ENCODE measurements at regions not wholly inside any gene's neighbourhood (a gene's known extent, or its start where the extent isn't known, plus 50 kb on each side); places are given as distances from the start of the nearest gene placed in this dataset.

- no peak overlapping the region for H2BK20ac ChIP-seq (ENCODE audit: low read depth, low read length)
- H3K9me3 ChIP-seq (ENCODE audit: control insufficient read depth, insufficient read depth, low read length): 0 out of 2 replicates have a peak, but pooled peaks cover 2% of the 10 kb centered on the region
- no TSS peak for BruUV-seq (replicated peaks)
- no peak overlapping the region for H2BK120ac ChIP-seq (ENCODE audit: low read depth, low read length)
- H4K20me1 ChIP-seq (ENCODE audit: insufficient read depth, low read length): no peaks in the 10 kb centered on the region
- no peak overlapping the region for H3K14ac ChIP-seq (replicated peaks; ENCODE audit: low read depth, low read length)
- no peak overlapping the region for H3K4me2 ChIP-seq (ENCODE audit: low read depth, low read length)
- no peak overlapping the region for H2AK5ac ChIP-seq (ENCODE audit: low read depth, low read length)
- H3K79me1 ChIP-seq (ENCODE audit: low read depth in 1 of 2, low read length in 2 of 2): no peaks in the 10 kb centered on the region
- no peaks in the 10 kb centered on the region for H3K36me3 ChIP-seq (ENCODE audit: control insufficient read depth, insufficient read depth, low read length)
- ATAC-seq (ENCODE audit: low read depth) (no peak), DNase-seq (no peak)
- no peak overlapping the region for H3K23ac ChIP-seq (ENCODE audit: low read depth, low read length)
- TF ChIP-seq CTCF (conservative IDR thresholded peaks at IDR 0.05; ENCODE audit: low read depth, low read length): no peak
- H2BK15ac ChIP-seq (ENCODE audit: low read depth, low read length): no peak overlapping the region
- no peak overlapping the region for H3K18ac ChIP-seq (ENCODE audit: low read depth, low read length)
- no peak overlapping the region for H3K27ac ChIP-seq (ENCODE audit: insufficient read depth, low read length)
- CTCF ChIA-PET: no interaction called here
- dilution Hi-C loops (cut with HindIII; ENCODE audit: low sequenced_read_pairs, unreplicated experiment): no loop called here
- no CpG with 5 or more reads among the region's 3 CpGs for WGBS, 2 experiments (ENCODE audit: extremely low coverage in 2 of 2, insufficient read length in 1 of 2)
- no peak overlapping the region for H3K4me3 ChIP-seq (ENCODE audit: insufficient read depth, low read depth, low read length)
- no peak overlapping the region for H3K9ac ChIP-seq (ENCODE audit: low read depth, low read length)
- no peaks in the 10 kb centered on the region for H3K9me1 ChIP-seq (ENCODE audit: insufficient read depth, low read length)
- H4K5ac ChIP-seq (ENCODE audit: low read depth, low read length): no peak overlapping the region
- no peak overlapping the region for H2AK9ac ChIP-seq (replicated peaks; ENCODE audit: low read depth, low read length, poor library complexity)
- no peak overlapping the region for H4K91ac ChIP-seq (ENCODE audit: insufficient read depth, low read depth, low read length)
- POLR2A ChIA-PET (ENCODE audit: unreplicated experiment): no interaction called here
- H3K27me3 ChIP-seq (ENCODE audit: control insufficient read depth, insufficient read depth, low read length): no peaks in the 10 kb centered on the region
- in situ Hi-C loops (cut with MboI; ENCODE audit: low sequenced_read_pairs): no loop called here
- H4K8ac ChIP-seq (ENCODE audit: low read depth in 2 of 2, low read length in 2 of 2): no peak overlapping the region
- no peak overlapping the region for H2BK5ac ChIP-seq (ENCODE audit: low read depth, low read length, poor library complexity, severe bottlenecking)
- H3K4ac ChIP-seq (ENCODE audit: low read depth, low read length): no peak overlapping the region
- no peak overlapping the region for H2AFZ ChIP-seq (replicated peaks; ENCODE audit: low read length, poor library complexity)
- no peak overlapping the region for H3K56ac ChIP-seq (ENCODE audit: extremely low read depth, insufficient read depth, low read length)
- no peaks in the 10 kb centered on the region for H3K4me1 ChIP-seq (ENCODE audit: control insufficient read depth, insufficient read depth, low read length)
- intact Hi-C loops (cut with micrococcal nuclease): no loop called here
Measured at GRCh38 chr7:119825091-119825655, 447.8 kb upstream of the KCND2 start.

All from IMR-90 (cell line).